Lung (tissue), 11 donors: ENCODE measurements at regions not wholly inside any gene's neighbourhood (a gene's known extent, or its start where the extent isn't known, plus 50 kb on each side); places are given as distances from the start of the nearest gene placed in this dataset.

Source experiments
- ATAC-seq: fragments of 200-7000 bp; cut with Tn5 transposase; one replicate; pipeline ENCODE4 v1.9.1; 2020; ENCODE audit warnings: moderate number of reproducible peaks; ENCODE audit not compliant: insufficient read depth, low FRiP score
- DNase-seq, 3 donors: peaks; one replicate each; pipeline ENCODE4 v3.0.0-alpha.2; 2013 to 2017
- H3K27ac ChIP-seq, 2 donors: one replicate each; pipeline ENCODE4 v1.5.1; 2013; ENCODE audit warnings: mild to moderate bottlenecking in 2 of 2, moderate library complexity in 2 of 2, control low read depth in 1 of 2, inconsistent platforms in 1 of 2, low read depth in 1 of 2, low read length in 1 of 2
- H3K27me3 ChIP-seq, 3 donors: one replicate each; pipeline ENCODE4 v1.5.1; 2013; ENCODE audit warnings: low read length in 2 of 3; ENCODE audit not compliant: control insufficient read depth in 3 of 3, insufficient read depth in 3 of 3
- H3K36me3 ChIP-seq, 4 donors: one replicate each; pipeline ENCODE4 v1.5.1; 2013; ENCODE audit warnings: low read length in 4 of 4, mild to moderate bottlenecking in 1 of 4, moderate library complexity in 1 of 4; ENCODE audit not compliant: control insufficient read depth in 4 of 4, insufficient read depth in 4 of 4
- H3K4me1 ChIP-seq, 5 donors: one replicate each; pipeline ENCODE4 v1.5.1; 2013; ENCODE audit warnings: low read length in 5 of 5, mild to moderate bottlenecking in 2 of 5, moderate library complexity in 1 of 5; ENCODE audit not compliant: control insufficient read depth in 5 of 5, insufficient read depth in 5 of 5
- H3K4me3 ChIP-seq: one replicate; pipeline ENCODE4 v1.5.1; 2013; ENCODE audit warnings: mild to moderate bottlenecking, control low read depth, moderate library complexity
- H3K9ac ChIP-seq, 2 donors: one replicate each; pipeline ENCODE4 v1.5.1; 2013; ENCODE audit warnings: low read length in 2 of 2, control low read depth in 1 of 2; ENCODE audit not compliant: insufficient read depth in 1 of 2
- H3K9me3 ChIP-seq, 4 donors: one replicate each; pipeline ENCODE4 v1.5.1; 2013; ENCODE audit warnings: low read length in 3 of 4, mild to moderate bottlenecking in 1 of 4, moderate library complexity in 1 of 4; ENCODE audit not compliant: control insufficient read depth in 4 of 4, insufficient read depth in 3 of 4
- WGBS, 2 donors: extraction: QIAGEN DNeasy Blood & Tissue Kit; methylation state at CpG; one replicate each; pipeline ENCODE4 v1.1.7; 2013; 5-methylcytosine and 5-hydroxymethylcytosine counted together
- TF ChIP-seq, protein P1 (sequence below): IDR thresholded peaks from 2 replicates; pipeline ENCODE4 v1.5.1; 2012; ENCODE audit warnings: mild to moderate bottlenecking; ENCODE audit errors: control extremely low read depth, extremely low read depth
- donor health status: control.
- donor health status: control.
- donor health status: Bipolar disorder and iron deficiency.
- donor health status: healthy.
- donor health status: DM: yes; HTN: yes; CAD: no.

DNA sequence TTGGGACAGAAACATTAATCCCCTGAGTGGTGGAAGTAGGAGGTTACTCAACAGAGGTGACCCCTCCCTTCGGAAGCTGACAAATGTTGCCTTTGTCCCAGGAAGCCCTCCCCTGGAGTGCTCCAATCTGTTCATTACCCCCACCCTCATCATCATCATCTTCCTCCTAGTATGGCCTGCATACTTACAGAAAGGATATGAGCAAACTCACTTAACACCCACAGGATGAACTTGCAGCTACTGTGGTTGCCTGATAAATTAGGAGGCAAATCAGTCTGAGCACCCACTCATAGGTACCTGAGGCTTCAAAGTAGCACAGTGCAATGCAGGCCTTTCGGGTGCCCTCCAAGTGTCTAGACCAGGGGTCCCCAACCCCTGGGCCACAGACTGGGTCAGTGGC, 236.7 kb upstream of the GATB start:
- H3K9me3 ChIP-seq = peaks cover 0 to 5% (median 2%) of the 10 kb centered on the region in 4 donors
- H3K36me3 ChIP-seq = no peaks in the 10 kb centered on the region
- DNase-seq (no peak), ATAC-seq (no peak)
- WGBS, 2 donors = 94 to 96% methylated on average over 2 of the region's 2 CpGs
- no peak overlapping the region for H3K27ac ChIP-seq
- no peak overlapping the region for H3K4me3 ChIP-seq
- TF ChIP-seq, protein P1, sequence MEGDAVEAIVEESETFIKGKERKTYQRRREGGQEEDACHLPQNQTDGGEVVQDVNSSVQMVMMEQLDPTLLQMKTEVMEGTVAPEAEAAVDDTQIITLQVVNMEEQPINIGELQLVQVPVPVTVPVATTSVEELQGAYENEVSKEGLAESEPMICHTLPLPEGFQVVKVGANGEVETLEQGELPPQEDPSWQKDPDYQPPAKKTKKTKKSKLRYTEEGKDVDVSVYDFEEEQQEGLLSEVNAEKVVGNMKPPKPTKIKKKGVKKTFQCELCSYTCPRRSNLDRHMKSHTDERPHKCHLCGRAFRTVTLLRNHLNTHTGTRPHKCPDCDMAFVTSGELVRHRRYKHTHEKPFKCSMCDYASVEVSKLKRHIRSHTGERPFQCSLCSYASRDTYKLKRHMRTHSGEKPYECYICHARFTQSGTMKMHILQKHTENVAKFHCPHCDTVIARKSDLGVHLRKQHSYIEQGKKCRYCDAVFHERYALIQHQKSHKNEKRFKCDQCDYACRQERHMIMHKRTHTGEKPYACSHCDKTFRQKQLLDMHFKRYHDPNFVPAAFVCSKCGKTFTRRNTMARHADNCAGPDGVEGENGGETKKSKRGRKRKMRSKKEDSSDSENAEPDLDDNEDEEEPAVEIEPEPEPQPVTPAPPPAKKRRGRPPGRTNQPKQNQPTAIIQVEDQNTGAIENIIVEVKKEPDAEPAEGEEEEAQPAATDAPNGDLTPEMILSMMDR = no peak
- peaks cover 0 to 3% (median 0%) of the 10 kb centered on the region in 5 donors for H3K4me1 ChIP-seq
- no peaks in the 10 kb centered on the region for H3K27me3 ChIP-seq
- no peak overlapping the region for H3K9ac ChIP-seq

DNA sequence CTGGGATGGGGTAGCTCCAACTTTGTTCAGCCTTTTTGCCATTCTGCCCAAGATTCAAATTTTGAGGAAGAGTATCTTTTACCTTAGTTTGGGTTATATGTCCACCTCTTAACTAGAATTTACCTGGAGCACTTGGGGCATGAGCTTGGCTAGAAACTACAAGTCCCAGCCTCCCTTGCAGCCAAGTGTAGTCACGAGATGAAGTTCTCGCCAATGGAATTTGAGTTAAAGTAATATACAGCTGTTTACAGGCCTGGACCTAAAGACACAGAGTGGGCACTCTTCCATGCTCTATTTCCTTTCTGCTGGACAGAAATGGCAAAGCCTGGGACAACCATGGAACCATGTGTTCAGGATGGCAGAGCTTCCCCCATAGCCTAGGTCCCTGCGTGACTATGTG, 233.6 kb upstream of the GATB start:
- no peak overlapping the region for H3K27ac ChIP-seq
- no peak overlapping the region for H3K9ac ChIP-seq
- H3K27me3 ChIP-seq = no peaks in the 10 kb centered on the region
- ATAC-seq (no peak), DNase-seq (no peak)
- no peaks in the 10 kb centered on the region for H3K36me3 ChIP-seq
- peaks cover 0 to 5% (median 0%) of the 10 kb centered on the region in 5 donors for H3K4me1 ChIP-seq
- WGBS, 2 donors = 96 to 97% methylated on average over 3 of the region's 3 CpGs
- peaks cover 0 to 5% (median 1%) of the 10 kb centered on the region in 4 donors for H3K9me3 ChIP-seq
- no peak overlapping the region for H3K4me3 ChIP-seq
- TF ChIP-seq, protein P1 = no peak

DNA sequence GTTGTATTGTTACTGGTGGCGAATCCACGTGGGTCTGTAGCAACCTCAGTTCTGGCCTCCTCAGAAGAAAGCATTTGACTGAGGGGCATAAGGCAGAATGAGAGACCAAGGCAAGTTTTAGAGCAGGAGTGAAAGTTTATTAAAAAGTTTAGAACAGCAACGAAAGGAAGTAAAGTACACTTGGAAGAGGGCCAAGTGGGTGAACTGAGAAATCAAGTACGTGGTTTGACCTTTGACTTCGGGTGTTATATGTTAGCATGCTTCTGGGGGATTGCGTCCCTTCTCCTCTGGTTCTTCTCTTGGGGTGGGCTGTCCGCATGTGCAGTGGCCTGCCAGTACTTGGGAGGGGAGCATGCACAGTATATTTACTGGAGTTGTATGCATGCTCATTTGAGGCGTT, 232.7 kb upstream of the GATB start:
- Histone ChIP-seq H3K4me3 (no peak overlapping the region), H3K9ac (no peak overlapping the region), H3K36me3 (no peaks in the 10 kb centered on the region), H3K4me1 (peaks cover 0 to 5% (median 0%) of the 10 kb centered on the region in 5 donors), H3K9me3 (peaks cover 0 to 5% (median 1%) of the 10 kb centered on the region in 4 donors), H3K27ac (no peak overlapping the region), H3K27me3 (no peaks in the 10 kb centered on the region)
- 62 to 65% methylated on average over 8 of the region's 8 CpGs for WGBS, 2 donors
- DNase-seq = no peak
- ATAC-seq = no peak
- TF ChIP-seq, protein P1 = no peak

DNA sequence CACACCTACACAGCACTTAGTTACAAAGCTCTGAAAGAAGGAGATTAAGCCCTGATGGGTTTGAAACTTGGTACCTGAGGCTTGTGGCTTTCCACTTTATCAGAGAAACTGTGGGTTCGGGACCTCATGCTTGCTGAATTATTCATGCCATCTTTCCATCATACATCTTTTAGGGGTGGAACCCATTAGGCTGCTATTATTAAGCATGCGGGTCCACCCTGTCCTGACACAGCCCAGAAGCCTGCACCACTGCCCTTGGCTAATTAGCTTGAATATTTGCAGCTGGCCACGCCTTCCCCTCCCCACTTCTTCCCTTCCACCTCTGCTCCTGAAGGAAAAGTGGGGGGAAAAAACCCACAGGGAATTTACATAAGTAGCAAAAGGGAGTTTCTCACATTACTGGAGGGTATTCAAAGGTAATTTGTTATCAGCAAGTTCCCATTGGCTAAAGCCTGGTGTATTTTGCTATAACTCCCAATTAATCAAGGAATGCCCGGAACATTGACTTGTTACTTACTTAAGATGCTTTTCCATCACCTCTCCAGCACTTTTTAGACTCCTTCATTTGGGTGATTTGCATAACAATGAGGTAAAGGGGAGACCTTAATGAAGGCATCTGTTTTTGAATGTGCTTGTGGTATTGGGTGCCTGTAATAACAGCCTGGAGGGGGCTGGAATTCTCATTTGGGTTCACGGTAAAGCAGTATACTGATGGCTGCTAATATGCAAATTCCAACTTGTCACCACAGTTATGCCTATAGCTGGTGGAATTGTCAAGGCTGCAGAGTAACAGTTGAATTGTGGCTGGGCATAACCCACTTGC, 231.7 kb upstream of the GATB start:
- peaks cover 0 to 5% (median 1%) of the 10 kb centered on the region in 4 donors for H3K9me3 ChIP-seq
- H3K4me3 ChIP-seq = no peak overlapping the region
- no peaks in the 10 kb centered on the region for H3K27me3 ChIP-seq
- TF ChIP-seq, protein P1 = no peak
- H3K9ac ChIP-seq = no peak overlapping the region
- no peak for DNase-seq
- ATAC-seq = no peak
- peaks cover 0 to 5% (median 0%) of the 10 kb centered on the region in 5 donors for H3K4me1 ChIP-seq
- WGBS, 2 donors = 87 to 90% methylated on average over 5 of the region's 5 CpGs
- H3K36me3 ChIP-seq = no peaks in the 10 kb centered on the region
- no peak overlapping the region for H3K27ac ChIP-seq
